GM12878 (cell line): ENCODE measurements at regions not wholly inside any gene's neighbourhood (a gene's known extent, or its start where the extent isn't known, plus 50 kb on each side); places are given as distances from the start of the nearest gene placed in this dataset.
A peak's percentile ranks its signal among the peaks of the same experiment; 100 is the strongest.

Source experiments
- BCL11A ChIP-seq: IDR thresholded peaks from 2 replicates; pipeline ENCODE4 v1.6.1; 2011; ENCODE audit warnings: low read depth, low read length
- CREB1 ChIP-seq: IDR thresholded peaks from 2 replicates; pipeline ENCODE4 v1.6.1; 2012; ENCODE audit warnings: low read depth, mild to moderate bottlenecking, inconsistent platforms
- CREM ChIP-seq: IDR thresholded peaks from 2 replicates; pipeline ENCODE4 v1.6.1; 2014; ENCODE audit warnings: antibody characterized with exemption, low read depth
- EZH2 ChIP-seq: IDR thresholded peaks from 2 replicates; pipeline ENCODE4 v1.6.1; 2012; ENCODE audit warnings: low read depth, mild to moderate bottlenecking, control low read depth, inconsistent platforms, low read length, borderline replicate concordance; ENCODE audit not compliant: control insufficient read depth
- GATAD2B ChIP-seq: fragments of 450-650 bp; conservative IDR thresholded peaks from 2 replicates; pipeline ENCODE4 v1.6.1; 2017; ENCODE audit warnings: low read depth, mild to moderate bottlenecking, moderate library complexity
- HCFC1 ChIP-seq: fragments of 150-350 bp; IDR thresholded peaks from 2 replicates; pipeline ENCODE4 v1.6.1; 2014; ENCODE audit warnings: low read length
- HDAC6 ChIP-seq: fragments of 200-600 bp; sonication (generic); IDR thresholded peaks from one replicate; pipeline ENCODE4 v1.8.0; 2017; ENCODE audit warnings: antibody characterized with exemption; ENCODE audit not compliant: unreplicated experiment
- IKZF1 ChIP-seq: fragments of 450-650 bp; conservative IDR thresholded peaks from 2 replicates; pipeline ENCODE4 v1.6.1; 2017; ENCODE audit warnings: antibody characterized with exemption, mild to moderate bottlenecking
- IKZF2 ChIP-seq, 2 experiments: fragments of 450-650 bp; IDR thresholded peaks; 2 replicates each; pipeline ENCODE4 v1.6.1; 2017; ENCODE audit warnings: mild to moderate bottlenecking in 2 of 2, moderate library complexity in 2 of 2
- IRF4 ChIP-seq: IDR thresholded peaks from 2 replicates; pipeline ENCODE4 v1.6.1; 2011; ENCODE audit warnings: low read depth, low read length
- MEF2A ChIP-seq: IDR thresholded peaks from 2 replicates; pipeline ENCODE4 v1.6.1; 2011; ENCODE audit warnings: low read depth, mild to moderate bottlenecking, low read length, moderate library complexity; ENCODE audit not compliant: insufficient read depth
- RUNX3 ChIP-seq: IDR thresholded peaks from 2 replicates; pipeline ENCODE4 v1.6.1; 2012; ENCODE audit warnings: low read length, inconsistent platforms
- STAT3 ChIP-seq: IDR thresholded peaks from 2 replicates; pipeline ENCODE4 v1.6.1; 2011; ENCODE audit warnings: low read depth, low read length, improper control_type of control experiment
- TAF1 ChIP-seq: IDR thresholded peaks from 2 replicates; pipeline ENCODE4 v1.6.1; 2011; ENCODE audit warnings: mild to moderate bottlenecking, low read depth, low read length, borderline replicate concordance
- TCF7 ChIP-seq: IDR thresholded peaks from 2 replicates; pipeline ENCODE4 v1.6.1; 2014; ENCODE audit warnings: antibody characterized with exemption, borderline replicate concordance
- ZNF622 ChIP-seq: fragments of 450-650 bp; IDR thresholded peaks from 2 replicates; pipeline ENCODE4 v1.6.1; 2017; ENCODE audit warnings: mild to moderate bottlenecking, inconsistent platforms
- ZZZ3 ChIP-seq: IDR thresholded peaks from 2 replicates; pipeline ENCODE4 v1.6.1; 2011; ENCODE audit warnings: low read depth; ENCODE audit not compliant: control insufficient read depth, insufficient read length
- TF ChIP-seq, protein P1 (sequence below): IDR thresholded peaks from 2 replicates; pipeline ENCODE4 v1.6.1; 2011; ENCODE audit warnings: mild to moderate bottlenecking, low read depth, low read length, moderate library complexity; ENCODE audit not compliant: insufficient replicate concordance
- TF ChIP-seq, protein P2 (sequence below): fragments of 150-350 bp; IDR thresholded peaks from 2 replicates; pipeline ENCODE4 v1.6.1; 2016; ENCODE audit warnings: low read depth, low read length
- TF ChIP-seq, protein P3 (sequence below): fragments of 450-650 bp; IDR thresholded peaks from 2 replicates; pipeline ENCODE4 v1.6.1; 2017; ENCODE audit warnings: borderline replicate concordance
- TF ChIP-seq, protein P4 (sequence below): IDR thresholded peaks from 2 replicates; pipeline ENCODE4 v1.6.1; 2012; ENCODE audit warnings: low read depth, low read length, improper control_type of control experiment
- TF ChIP-seq, protein P5 (sequence below): fragments of 450-650 bp; IDR thresholded peaks from 2 replicates; pipeline ENCODE4 v1.6.1; 2017; ENCODE audit warnings: mild to moderate bottlenecking, moderate library complexity

DNA sequence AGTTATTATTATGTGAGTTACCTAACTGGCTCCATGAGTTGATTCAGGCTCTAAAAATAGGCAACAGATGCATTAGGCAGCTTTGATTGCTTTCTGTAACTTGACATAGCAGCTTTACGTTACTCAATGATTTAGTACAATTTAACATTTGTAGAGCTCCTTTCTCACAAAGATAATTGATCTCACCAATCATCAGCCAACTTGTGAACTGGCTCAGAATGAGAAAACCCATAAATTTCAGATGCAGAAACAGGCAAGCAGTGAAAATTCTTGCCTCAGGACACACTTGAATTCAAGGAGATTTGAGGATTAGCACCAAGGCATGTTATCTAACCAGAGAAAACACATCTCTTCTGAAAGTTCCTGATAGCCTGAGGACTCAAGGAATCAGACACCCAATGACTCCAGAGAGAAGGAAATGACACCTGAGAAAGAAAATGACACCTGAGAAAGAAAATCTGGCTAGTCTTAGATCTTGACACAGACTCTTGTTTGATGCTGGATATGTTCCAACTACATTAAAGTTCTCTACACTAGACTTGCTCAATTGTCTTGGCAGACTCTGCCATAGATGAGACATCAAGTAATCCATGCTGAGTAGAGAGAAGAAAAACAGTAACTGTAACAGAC, 315.1 kb upstream of the CBLB start (continued):
- TF ChIP-seq, protein P1, sequence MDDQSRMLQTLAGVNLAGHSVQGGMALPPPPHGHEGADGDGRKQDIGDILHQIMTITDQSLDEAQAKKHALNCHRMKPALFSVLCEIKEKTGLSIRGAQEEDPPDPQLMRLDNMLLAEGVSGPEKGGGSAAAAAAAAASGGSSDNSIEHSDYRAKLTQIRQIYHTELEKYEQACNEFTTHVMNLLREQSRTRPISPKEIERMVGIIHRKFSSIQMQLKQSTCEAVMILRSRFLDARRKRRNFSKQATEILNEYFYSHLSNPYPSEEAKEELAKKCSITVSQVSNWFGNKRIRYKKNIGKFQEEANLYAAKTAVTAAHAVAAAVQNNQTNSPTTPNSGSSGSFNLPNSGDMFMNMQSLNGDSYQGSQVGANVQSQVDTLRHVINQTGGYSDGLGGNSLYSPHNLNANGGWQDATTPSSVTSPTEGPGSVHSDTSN = no peak
- TF ChIP-seq BCL11A = no peak
- TF ChIP-seq ZNF622 = no peak
- TF ChIP-seq TAF1 = no peak
- TF ChIP-seq IKZF2 (IDR thresholded peaks at IDR 0.05) = no peak
- TF ChIP-seq EZH2 = no peak
- TF ChIP-seq IRF4 = no peak
- TF ChIP-seq TCF7 = no peak
- TF ChIP-seq, protein P2, sequence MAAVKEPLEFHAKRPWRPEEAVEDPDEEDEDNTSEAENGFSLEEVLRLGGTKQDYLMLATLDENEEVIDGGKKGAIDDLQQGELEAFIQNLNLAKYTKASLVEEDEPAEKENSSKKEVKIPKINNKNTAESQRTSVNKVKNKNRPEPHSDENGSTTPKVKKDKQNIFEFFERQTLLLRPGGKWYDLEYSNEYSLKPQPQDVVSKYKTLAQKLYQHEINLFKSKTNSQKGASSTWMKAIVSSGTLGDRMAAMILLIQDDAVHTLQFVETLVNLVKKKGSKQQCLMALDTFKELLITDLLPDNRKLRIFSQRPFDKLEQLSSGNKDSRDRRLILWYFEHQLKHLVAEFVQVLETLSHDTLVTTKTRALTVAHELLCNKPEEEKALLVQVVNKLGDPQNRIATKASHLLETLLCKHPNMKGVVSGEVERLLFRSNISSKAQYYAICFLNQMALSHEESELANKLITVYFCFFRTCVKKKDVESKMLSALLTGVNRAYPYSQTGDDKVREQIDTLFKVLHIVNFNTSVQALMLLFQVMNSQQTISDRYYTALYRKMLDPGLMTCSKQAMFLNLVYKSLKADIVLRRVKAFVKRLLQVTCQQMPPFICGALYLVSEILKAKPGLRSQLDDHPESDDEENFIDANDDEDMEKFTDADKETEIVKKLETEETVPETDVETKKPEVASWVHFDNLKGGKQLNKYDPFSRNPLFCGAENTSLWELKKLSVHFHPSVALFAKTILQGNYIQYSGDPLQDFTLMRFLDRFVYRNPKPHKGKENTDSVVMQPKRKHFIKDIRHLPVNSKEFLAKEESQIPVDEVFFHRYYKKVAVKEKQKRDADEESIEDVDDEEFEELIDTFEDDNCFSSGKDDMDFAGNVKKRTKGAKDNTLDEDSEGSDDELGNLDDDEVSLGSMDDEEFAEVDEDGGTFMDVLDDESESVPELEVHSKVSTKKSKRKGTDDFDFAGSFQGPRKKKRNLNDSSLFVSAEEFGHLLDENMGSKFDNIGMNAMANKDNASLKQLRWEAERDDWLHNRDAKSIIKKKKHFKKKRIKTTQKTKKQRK = no peak
- TF ChIP-seq RUNX3 = no peak; the same call in 1 of the 2 replicates
- TF ChIP-seq STAT3 = no peak
- TF ChIP-seq, protein P3, sequence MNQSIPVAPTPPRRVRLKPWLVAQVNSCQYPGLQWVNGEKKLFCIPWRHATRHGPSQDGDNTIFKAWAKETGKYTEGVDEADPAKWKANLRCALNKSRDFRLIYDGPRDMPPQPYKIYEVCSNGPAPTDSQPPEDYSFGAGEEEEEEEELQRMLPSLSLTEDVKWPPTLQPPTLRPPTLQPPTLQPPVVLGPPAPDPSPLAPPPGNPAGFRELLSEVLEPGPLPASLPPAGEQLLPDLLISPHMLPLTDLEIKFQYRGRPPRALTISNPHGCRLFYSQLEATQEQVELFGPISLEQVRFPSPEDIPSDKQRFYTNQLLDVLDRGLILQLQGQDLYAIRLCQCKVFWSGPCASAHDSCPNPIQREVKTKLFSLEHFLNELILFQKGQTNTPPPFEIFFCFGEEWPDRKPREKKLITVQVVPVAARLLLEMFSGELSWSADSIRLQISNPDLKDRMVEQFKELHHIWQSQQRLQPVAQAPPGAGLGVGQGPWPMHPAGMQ = no peak
- TF ChIP-seq, protein P4, sequence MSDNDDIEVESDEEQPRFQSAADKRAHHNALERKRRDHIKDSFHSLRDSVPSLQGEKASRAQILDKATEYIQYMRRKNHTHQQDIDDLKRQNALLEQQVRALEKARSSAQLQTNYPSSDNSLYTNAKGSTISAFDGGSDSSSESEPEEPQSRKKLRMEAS = no peak
- TF ChIP-seq, protein P5, sequence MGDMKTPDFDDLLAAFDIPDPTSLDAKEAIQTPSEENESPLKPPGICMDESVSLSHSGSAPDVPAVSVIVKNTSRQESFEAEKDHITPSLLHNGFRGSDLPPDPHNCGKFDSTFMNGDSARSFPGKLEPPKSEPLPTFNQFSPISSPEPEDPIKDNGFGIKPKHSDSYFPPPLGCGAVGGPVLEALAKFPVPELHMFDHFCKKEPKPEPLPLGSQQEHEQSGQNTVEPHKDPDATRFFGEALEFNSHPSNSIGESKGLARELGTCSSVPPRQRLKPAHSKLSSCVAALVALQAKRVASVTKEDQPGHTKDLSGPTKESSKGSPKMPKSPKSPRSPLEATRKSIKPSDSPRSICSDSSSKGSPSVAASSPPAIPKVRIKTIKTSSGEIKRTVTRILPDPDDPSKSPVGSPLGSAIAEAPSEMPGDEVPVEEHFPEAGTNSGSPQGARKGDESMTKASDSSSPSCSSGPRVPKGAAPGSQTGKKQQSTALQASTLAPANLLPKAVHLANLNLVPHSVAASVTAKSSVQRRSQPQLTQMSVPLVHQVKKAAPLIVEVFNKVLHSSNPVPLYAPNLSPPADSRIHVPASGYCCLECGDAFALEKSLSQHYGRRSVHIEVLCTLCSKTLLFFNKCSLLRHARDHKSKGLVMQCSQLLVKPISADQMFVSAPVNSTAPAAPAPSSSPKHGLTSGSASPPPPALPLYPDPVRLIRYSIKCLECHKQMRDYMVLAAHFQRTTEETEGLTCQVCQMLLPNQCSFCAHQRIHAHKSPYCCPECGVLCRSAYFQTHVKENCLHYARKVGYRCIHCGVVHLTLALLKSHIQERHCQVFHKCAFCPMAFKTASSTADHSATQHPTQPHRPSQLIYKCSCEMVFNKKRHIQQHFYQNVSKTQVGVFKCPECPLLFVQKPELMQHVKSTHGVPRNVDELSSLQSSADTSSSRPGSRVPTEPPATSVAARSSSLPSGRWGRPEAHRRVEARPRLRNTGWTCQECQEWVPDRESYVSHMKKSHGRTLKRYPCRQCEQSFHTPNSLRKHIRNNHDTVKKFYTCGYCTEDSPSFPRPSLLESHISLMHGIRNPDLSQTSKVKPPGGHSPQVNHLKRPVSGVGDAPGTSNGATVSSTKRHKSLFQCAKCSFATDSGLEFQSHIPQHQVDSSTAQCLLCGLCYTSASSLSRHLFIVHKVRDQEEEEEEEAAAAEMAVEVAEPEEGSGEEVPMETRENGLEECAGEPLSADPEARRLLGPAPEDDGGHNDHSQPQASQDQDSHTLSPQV = no peak
- TF ChIP-seq ZZZ3 = no peak
- TF ChIP-seq HCFC1 = no peak
- TF ChIP-seq MEF2A = 0 out of 2 replicates have a peak, but pooled peaks have one; percentile 2
- no peak for TF ChIP-seq HDAC6
- TF ChIP-seq IKZF1 = peak; percentile 60
- 0 out of 2 replicates have a peak, but pooled peaks have one; percentile 21 for TF ChIP-seq GATAD2B
- TF ChIP-seq CREB1 = no peak
- peak; percentile 28 for TF ChIP-seq CREM
